ENCODE measurements at regions not wholly inside any gene's neighbourhood (a gene's known extent, or its start where the extent isn't known, plus 50 kb on each side); places are given as distances from the start of the nearest gene placed in this dataset.
"Not testable (repeated sequence)": the region's sequence is repeated elsewhere in the genome, so short reads cannot be mapped to it uniquely, and the experiment has no call there.

DNA sequence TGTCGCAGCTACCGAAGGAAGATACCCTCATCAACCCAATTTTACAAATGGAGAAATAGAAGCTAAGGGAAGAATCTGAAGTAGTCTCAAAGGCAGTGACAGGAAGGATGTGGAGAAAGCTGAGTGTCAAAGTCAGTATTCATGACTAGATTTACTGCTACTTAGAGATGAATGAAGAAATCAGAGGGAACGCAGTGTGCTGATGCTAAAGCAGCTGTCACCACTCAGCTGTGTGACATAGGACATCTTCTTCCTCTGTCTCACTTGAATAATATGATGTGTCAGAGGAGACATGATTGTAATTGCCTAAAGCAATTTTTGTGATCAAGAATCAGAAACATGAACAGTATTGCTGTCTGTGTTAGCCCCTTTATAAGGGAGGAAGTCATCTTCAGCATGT, 54.1 kb downstream of the RAB6D start:
- CTCF ChIA-PET; POLR2A ChIA-PET; DNase-seq (ENCODE audit: extremely low spot score): not testable (repeated sequence)

DNA sequence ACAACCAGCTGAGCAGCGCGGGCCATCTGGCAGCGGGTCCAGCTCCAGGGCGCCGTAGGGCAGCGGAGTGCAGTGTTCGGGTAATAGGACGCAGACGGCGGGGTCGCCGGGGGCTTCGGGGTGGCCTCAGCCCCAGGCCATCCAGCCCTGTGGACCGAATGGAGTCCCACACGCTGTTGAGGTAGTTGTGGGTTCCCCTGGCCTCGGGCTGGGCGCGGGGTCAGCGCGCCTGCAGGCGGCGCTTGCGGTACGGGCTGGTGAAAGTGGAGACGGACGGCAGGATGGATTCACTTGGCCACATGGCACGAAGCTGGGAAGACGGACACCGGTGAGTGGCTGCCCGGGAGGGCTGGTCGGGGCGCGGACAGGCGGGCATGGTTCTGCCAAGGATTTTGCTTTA, 63.8 kb downstream of the RAB6D start:
- CTCF ChIA-PET; POLR2A ChIA-PET; DNase-seq (ENCODE audit: extremely low spot score): not testable (repeated sequence)

DNA sequence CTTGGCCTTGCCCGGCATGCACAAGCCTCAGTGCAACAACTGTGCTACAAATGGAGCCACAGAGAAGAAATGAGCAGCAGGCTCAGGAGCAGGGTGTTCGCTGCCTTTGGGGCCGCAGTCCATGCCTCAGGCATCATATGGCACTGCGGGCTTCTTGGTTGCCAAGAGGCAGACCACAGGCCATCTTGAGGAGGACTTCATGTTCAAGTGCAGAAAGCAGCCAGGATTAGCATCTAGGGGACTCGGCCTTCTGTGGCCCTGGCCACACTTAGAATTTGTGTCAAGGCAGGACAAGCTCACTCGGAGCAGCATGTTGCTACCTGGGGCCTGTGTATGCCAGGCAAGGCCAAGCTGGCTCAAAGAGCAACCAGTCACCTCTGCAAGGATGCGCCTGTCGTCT, 68.5 kb downstream of the POTEE start:
- POLR2A ChIA-PET; DNase-seq (ENCODE audit: extremely low spot score); CTCF ChIA-PET: not testable (repeated sequence)

DNA sequence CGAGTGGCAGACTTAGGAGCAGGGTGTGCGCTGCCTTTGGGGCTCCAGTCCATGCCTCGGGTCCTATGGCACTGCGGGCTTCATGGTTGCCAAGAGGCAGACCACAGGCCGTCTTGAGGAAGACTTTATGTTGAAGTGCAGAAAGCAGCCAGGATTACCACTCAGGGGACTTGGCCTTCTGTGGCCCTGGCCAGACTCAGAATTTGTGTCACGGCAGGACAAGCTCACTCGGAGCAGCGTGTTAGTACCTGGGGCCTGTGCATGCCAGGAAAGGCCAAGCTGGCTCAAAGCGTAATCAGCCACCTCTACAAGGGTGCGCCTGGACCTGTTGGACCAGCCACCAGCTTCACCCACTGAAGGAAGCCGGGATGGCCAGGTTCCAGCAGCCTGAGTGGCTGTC, 68.0 kb downstream of the POTEE start:
- CTCF ChIA-PET; DNase-seq (ENCODE audit: extremely low spot score); POLR2A ChIA-PET: not testable (repeated sequence)

DNA sequence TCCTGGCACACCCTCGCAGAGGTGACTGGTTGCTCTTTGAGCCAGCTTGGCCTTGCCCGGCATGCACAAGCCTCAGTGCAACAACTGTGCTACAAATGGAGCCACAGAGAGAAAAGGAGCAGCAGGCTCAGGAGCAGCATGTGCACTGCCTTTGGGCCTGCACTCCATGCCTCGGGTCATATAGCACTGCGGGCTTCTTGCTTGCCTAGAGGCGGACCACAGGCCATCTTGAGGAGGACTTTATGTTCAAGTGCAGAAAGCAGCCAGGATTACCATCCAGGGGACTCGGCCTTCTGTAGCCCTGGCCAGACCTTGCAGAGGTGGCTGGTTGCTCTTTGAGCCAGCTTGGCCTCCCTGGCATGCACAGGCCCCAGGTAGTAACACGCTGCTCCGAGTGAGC, 62.7 kb downstream of the POTEE start:
- POLR2A ChIA-PET, CTCF ChIA-PET: not testable (repeated sequence)
- DNase-seq (ENCODE audit: extremely low spot score), result peak; percentile 1

DNA sequence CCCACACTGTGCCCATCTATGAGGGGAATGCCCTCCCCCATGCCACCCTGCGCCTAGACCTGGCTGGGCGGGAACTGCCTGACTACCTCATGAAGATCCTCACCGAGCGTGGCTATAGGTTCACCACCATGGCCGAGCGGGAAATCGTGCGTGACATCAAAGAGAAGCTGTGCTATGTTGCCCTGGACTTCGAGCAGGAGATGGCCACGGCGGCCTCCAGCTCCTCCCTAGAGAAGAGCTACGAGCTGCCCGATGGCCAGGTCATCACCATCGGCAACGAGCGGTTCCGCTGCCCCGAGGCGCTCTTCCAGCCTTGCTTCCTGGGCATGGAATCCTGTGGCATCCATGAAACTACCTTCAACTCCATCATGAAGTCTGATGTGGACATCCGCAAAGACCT, 54.7 kb downstream of the POTEE start:
- POLR2A ChIA-PET, CTCF ChIA-PET: not testable (repeated sequence)

More for the DNA sequence above, 54.7 kb downstream of the POTEE start:
- DNase-seq (ENCODE audit: extremely low spot score), result not testable (repeated sequence)
